ENCODE measurements at regions not wholly inside any gene's neighbourhood (a gene's known extent, or its start where the extent isn't known, plus 50 kb on each side); places are given as distances from the start of the nearest gene placed in this dataset.

DNA sequence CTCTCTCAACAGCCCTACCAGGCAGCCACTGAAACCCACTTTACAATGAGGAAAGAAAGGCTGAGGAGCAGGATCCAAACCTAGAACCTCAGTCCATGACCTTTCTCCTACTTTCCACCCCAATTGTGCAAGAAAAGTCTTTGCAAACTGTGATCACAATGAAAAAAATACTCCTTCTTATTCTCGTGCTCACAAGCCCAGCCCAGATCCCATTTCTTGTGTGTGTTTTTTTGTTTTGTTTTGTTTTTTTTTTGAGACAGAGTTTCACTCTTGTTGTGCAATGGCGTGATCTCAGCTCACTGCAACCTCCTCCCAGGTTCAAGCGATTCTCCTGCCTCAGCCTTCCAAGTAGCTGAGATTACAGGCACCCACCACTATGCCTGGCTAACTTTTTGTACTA lies 97.7 kb downstream of the CRYAA start:
- Histone ChIP-seq H3K36me3 (replicated peaks in 1 of 2; ENCODE audit: control insufficient read depth in 1 of 2, insufficient read depth in 2 of 2, low read length in 1 of 2) (no peaks in the 10 kb centered on the region), H3K27ac (ENCODE audit: low read depth in 2 of 2, low read length in 1 of 2) (no peak overlapping the region), H4K20me1 (ENCODE audit: insufficient read depth) (no peaks in the 10 kb centered on the region), H2AFZ (ENCODE audit: low read depth) (no peak overlapping the region), H3F3A (replicated peaks; ENCODE audit: insufficient read depth) (no peaks in the 10 kb centered on the region), H3K9me3 (no peaks in the 10 kb centered on the region), H3K4me3 (ENCODE audit: low read depth in 2 of 2, low read length in 1 of 2) (no peak overlapping the region), H3K4me2 (no peak overlapping the region), H3K9me2 (no peaks in the 10 kb centered on the region), H3K27me3 (ENCODE audit: insufficient read depth) (no peaks in the 10 kb centered on the region; the same call in 1 of the 2 replicates), H3K9ac (no peak overlapping the region), H3K79me2 (ENCODE audit: insufficient read depth) (no peaks in the 10 kb centered on the region), H3K4me1 (ENCODE audit: control insufficient read depth in 1 of 2, insufficient read depth in 2 of 2, low read depth in 1 of 2, low read length in 1 of 2) (peaks cover 0 to 40% of the 10 kb centered on the region in 2 experiments; a peak in 2 of 4 replicates)
- ChIA-PET CTCF (interaction anchor here (1.1 kb wide), 1 partner anchor 380 kb away, joined by 3 read pairs; no protein-coding TSS in a partner anchor), POLR2A (no interaction called here)
- WGBS (ENCODE audit: low lambda C conversion rate) = 58% methylated on average over 3 of the region's 3 CpGs
- no peak for DNase-seq
- TF ChIP-seq FOSL2 (IDR thresholded peaks at IDR 0.05; ENCODE audit: borderline replicate concordance, low read depth) = no peak
- TF ChIP-seq YY1 (IDR thresholded peaks at IDR 0.05; ENCODE audit: low read depth) = no peak

DNA sequence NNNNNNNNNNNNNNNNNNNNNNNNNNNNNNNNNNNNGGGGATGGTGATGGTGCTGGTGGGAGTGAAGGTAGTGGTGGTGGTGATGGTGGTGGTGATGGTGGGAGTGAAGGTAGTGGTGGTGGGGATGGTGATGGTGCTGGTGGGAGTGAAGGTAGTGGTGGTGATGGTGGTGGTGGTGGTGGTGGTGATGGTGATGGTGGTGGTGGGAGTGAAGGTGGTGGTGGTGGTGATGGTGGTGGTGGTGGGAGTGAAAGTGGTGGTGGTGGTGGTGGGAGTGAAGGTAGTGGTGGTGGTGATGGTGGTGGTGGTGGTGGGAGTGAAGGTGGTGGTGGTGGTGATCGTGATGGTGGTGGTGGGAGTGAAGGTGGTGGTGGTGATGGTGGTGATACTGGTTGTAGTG lies 93.6 kb downstream of the CRYAA start:
- TF ChIP-seq YY1 (IDR thresholded peaks at IDR 0.05; ENCODE audit: low read depth) = no peak
- Histone ChIP-seq H3K9me3 (no peaks in the 10 kb centered on the region), H3K4me2 (no peak overlapping the region), H3K9ac (no peak overlapping the region), H4K20me1 (ENCODE audit: insufficient read depth) (no peaks in the 10 kb centered on the region), H3K9me2 (no peaks in the 10 kb centered on the region), H3F3A (replicated peaks; ENCODE audit: insufficient read depth) (no peaks in the 10 kb centered on the region), H3K27me3 (ENCODE audit: insufficient read depth) (no peaks in the 10 kb centered on the region), H3K4me3 (ENCODE audit: low read depth in 2 of 2, low read length in 1 of 2) (no peak overlapping the region), H3K36me3 (replicated peaks in 1 of 2; ENCODE audit: control insufficient read depth in 1 of 2, insufficient read depth in 2 of 2, low read length in 1 of 2) (no peaks in the 10 kb centered on the region), H2AFZ (ENCODE audit: low read depth) (no peak overlapping the region), H3K27ac (ENCODE audit: low read depth in 2 of 2, low read length in 1 of 2) (no peak overlapping the region), H3K79me2 (ENCODE audit: insufficient read depth) (no peaks in the 10 kb centered on the region), H3K4me1 (ENCODE audit: control insufficient read depth in 1 of 2, insufficient read depth in 2 of 2, low read depth in 1 of 2, low read length in 1 of 2) (no peaks in the 10 kb centered on the region; a peak in 1 of 4 replicates)
- ChIA-PET POLR2A (no interaction called here), CTCF (no interaction called here)
- WGBS (ENCODE audit: low lambda C conversion rate) = 83% methylated on average over 1 of the region's 1 CpG
- DNase-seq = no peak

Measured in SK-N-SH (cell line).